IMR-90 (cell line): ENCODE measurements at regions not wholly inside any gene's neighbourhood (a gene's known extent, or its start where the extent isn't known, plus 50 kb on each side); places are given as distances from the start of the nearest gene placed in this dataset.

Source experiments
- ATAC-seq: fragments of 200-7000 bp; cut with Tn5 transposase; 2 replicates; pipeline ENCODE4 v1.9.1; 2020; ENCODE audit warnings: low read depth, mild to moderate bottlenecking, moderate library complexity
- BruUV-seq: library from RNA; stranded (reverse); fragments of 400-500 nt; replicated peaks from 2 replicates; lab custom pipeline; 2021; lab: Mats Ljungman, UMichigan
- CTCF ChIA-PET: fragments of 300-600 bp; formaldehyde crosslinking; extraction: SDS; loops from one replicate; lab custom pipeline; 2021; ENCODE audit warnings: antibody characterized with exemption; lab: Yijun Ruan, JAX
- POLR2A ChIA-PET: fragments of 300-600 bp; sonication (Branson Sonifier 250); formaldehyde crosslinking; loops from one replicate; lab custom pipeline; 2022; ENCODE audit warnings: antibody characterized with exemption; ENCODE audit not compliant: unreplicated experiment; lab: Charles Lee
- DNase-seq: peaks from one replicate; pipeline ENCODE4 v3.0.0; 2013
- H2AFZ ChIP-seq: replicated peaks from 2 replicates; pipeline ENCODE3; 2013; ENCODE audit warnings: low read length, mild to moderate bottlenecking; ENCODE audit not compliant: poor library complexity
- H2AK5ac ChIP-seq: 2 replicates; pipeline ENCODE4 v1.6.1; 2013; ENCODE audit warnings: low read depth, low read length, inconsistent platforms
- H2AK9ac ChIP-seq: replicated peaks from 2 replicates; pipeline ENCODE3; 2013; ENCODE audit warnings: mild to moderate bottlenecking, low read depth, low read length, moderate library complexity; ENCODE audit not compliant: poor library complexity
- H2BK120ac ChIP-seq: 2 replicates; pipeline ENCODE4 v1.6.1; 2013; ENCODE audit warnings: low read depth, low read length, inconsistent platforms
- H2BK15ac ChIP-seq: 3 replicates; pipeline ENCODE4 v1.6.1; 2013; ENCODE audit warnings: low read depth, low read length, inconsistent platforms
- H2BK20ac ChIP-seq: 2 replicates; pipeline ENCODE4 v1.6.1; 2013; ENCODE audit warnings: low read depth, mild to moderate bottlenecking, inconsistent platforms, low read length, moderate library complexity
- H2BK5ac ChIP-seq: 2 replicates; pipeline ENCODE4 v1.6.1; 2013; ENCODE audit warnings: mild to moderate bottlenecking, low read depth, low read length, inconsistent platforms; ENCODE audit not compliant: poor library complexity, severe bottlenecking
- H3K14ac ChIP-seq: replicated peaks from 2 replicates; pipeline ENCODE4 v1.6.1; 2013; ENCODE audit warnings: low read depth, low read length, inconsistent platforms
- H3K18ac ChIP-seq: 2 replicates; pipeline ENCODE4 v1.6.1; 2013; ENCODE audit warnings: low read depth, low read length, control low read depth
- H3K23ac ChIP-seq: 2 replicates; pipeline ENCODE4 v1.6.1; 2013; ENCODE audit warnings: low read depth, low read length, inconsistent platforms
- H3K27ac ChIP-seq: 2 replicates; pipeline ENCODE4 v1.5.1; 2013; ENCODE audit warnings: mild to moderate bottlenecking, control low read depth, low read length; ENCODE audit not compliant: insufficient read depth
- H3K27me3 ChIP-seq: 2 replicates; pipeline ENCODE4 v1.6.1; 2013; ENCODE audit warnings: low read length; ENCODE audit not compliant: control insufficient read depth, insufficient read depth
- H3K36me3 ChIP-seq: 2 replicates; pipeline ENCODE4 v1.6.1; 2013; ENCODE audit warnings: low read length, mixed read lengths; ENCODE audit not compliant: control insufficient read depth, insufficient read depth
- H3K4ac ChIP-seq: 2 replicates; pipeline ENCODE4 v1.6.1; 2013; ENCODE audit warnings: low read depth, low read length, inconsistent platforms
- H3K4me1 ChIP-seq: 2 replicates; pipeline ENCODE4 v1.6.1; 2013; ENCODE audit warnings: low read length, mixed read lengths; ENCODE audit not compliant: control insufficient read depth, insufficient read depth
- H3K4me2 ChIP-seq: 2 replicates; pipeline ENCODE4 v1.6.1; 2013; ENCODE audit warnings: low read depth, mild to moderate bottlenecking, control low read depth, low read length, moderate library complexity
- H3K4me3 ChIP-seq: 2 replicates; pipeline ENCODE4 v1.5.1; 2013; ENCODE audit warnings: low read depth, mild to moderate bottlenecking, control low read depth, low read length, moderate library complexity; ENCODE audit not compliant: insufficient read depth
- H3K56ac ChIP-seq: 2 replicates; pipeline ENCODE4 v1.6.1; 2013; ENCODE audit warnings: low read length, inconsistent platforms; ENCODE audit not compliant: insufficient read depth; ENCODE audit errors: extremely low read depth
- H3K79me1 ChIP-seq, 2 experiments: 2 replicates each; pipeline ENCODE4 v1.6.1; 2013; ENCODE audit warnings: low read length in 2 of 2, inconsistent platforms in 1 of 2, low read depth in 1 of 2
- H3K9ac ChIP-seq: 2 replicates; pipeline ENCODE4 v1.6.1; 2013; ENCODE audit warnings: low read depth, low read length, control low read depth
- H3K9me1 ChIP-seq: 2 replicates; pipeline ENCODE4 v1.6.1; 2013; ENCODE audit warnings: low read length, inconsistent platforms; ENCODE audit not compliant: insufficient read depth
- H3K9me3 ChIP-seq: 2 replicates; pipeline ENCODE4 v1.6.1; 2013; ENCODE audit warnings: low read length; ENCODE audit not compliant: control insufficient read depth, insufficient read depth
- H4K20me1 ChIP-seq: 2 replicates; pipeline ENCODE4 v1.6.1; 2013; ENCODE audit warnings: low read length, inconsistent platforms; ENCODE audit not compliant: insufficient read depth
- H4K5ac ChIP-seq: 2 replicates; pipeline ENCODE4 v1.6.1; 2013; ENCODE audit warnings: mild to moderate bottlenecking, low read depth, low read length, control low read depth
- H4K8ac ChIP-seq, 2 experiments: 2 replicates each; pipeline ENCODE4 v1.6.1; 2013; ENCODE audit warnings: low read depth in 2 of 2, low read length in 2 of 2, control low read depth in 1 of 2, inconsistent platforms in 1 of 2
- H4K91ac ChIP-seq: 2 replicates; pipeline ENCODE4 v1.6.1; 2013; ENCODE audit warnings: low read depth, low read length, inconsistent platforms; ENCODE audit not compliant: insufficient read depth
- BHLHE40 ChIP-seq: fragments of 150-350 bp; IDR thresholded peaks from 2 replicates; pipeline ENCODE4 v1.6.1; 2016; ENCODE audit warnings: mild to moderate bottlenecking, low read depth, low read length
- CEBPB ChIP-seq: IDR thresholded peaks from 2 replicates; pipeline ENCODE4 v1.6.1; 2012; ENCODE audit warnings: low read depth, low read length, improper control_type of control experiment
- CHD1 ChIP-seq: IDR thresholded peaks from 2 replicates; pipeline ENCODE4 v1.6.1; 2012; ENCODE audit warnings: low read depth, low read length, improper control_type of control experiment
- CTCF ChIP-seq: conservative IDR thresholded peaks from 2 replicates; pipeline ENCODE4 v1.5.1; 2012; ENCODE audit warnings: mild to moderate bottlenecking, low read depth, low read length, improper control_type of control experiment
- ELK1 ChIP-seq: fragments of 150-350 bp; IDR thresholded peaks from 2 replicates; pipeline ENCODE4 v1.6.1; 2016; ENCODE audit warnings: low read depth, mild to moderate bottlenecking, low read length, moderate library complexity, borderline replicate concordance
- FOS ChIP-seq: fragments of 150-350 bp; IDR thresholded peaks from 2 replicates; pipeline ENCODE4 v1.6.1; 2016; ENCODE audit warnings: low read depth, low read length
- MAFK ChIP-seq: IDR thresholded peaks from 2 replicates; pipeline ENCODE4 v1.6.1; 2012; ENCODE audit warnings: low read depth, low read length, improper control_type of control experiment
- MAZ ChIP-seq: IDR thresholded peaks from 2 replicates; pipeline ENCODE4 v1.6.1; 2012; ENCODE audit warnings: low read depth, mild to moderate bottlenecking, low read length, improper control_type of control experiment, moderate library complexity, borderline replicate concordance
- MXI1 ChIP-seq: IDR thresholded peaks from 2 replicates; pipeline ENCODE4 v1.6.1; 2012; ENCODE audit warnings: low read depth, mild to moderate bottlenecking, low read length, moderate library complexity, borderline replicate concordance
- NFE2L2 ChIP-seq: fragments of 150-350 bp; IDR thresholded peaks from 2 replicates; pipeline ENCODE4 v1.6.1; 2016; ENCODE audit warnings: low read depth, mild to moderate bottlenecking, low read length
- POLR2A ChIP-seq: IDR thresholded peaks from 2 replicates; pipeline ENCODE4 v1.6.1; 2012; ENCODE audit warnings: mild to moderate bottlenecking, low read depth, low read length
- RAD21 ChIP-seq: IDR thresholded peaks from 2 replicates; pipeline ENCODE4 v1.6.1; 2012; ENCODE audit warnings: low read length, improper control_type of control experiment
- RCOR1 ChIP-seq: IDR thresholded peaks from 2 replicates; pipeline ENCODE4 v1.6.1; 2012; ENCODE audit warnings: mild to moderate bottlenecking, low read length, improper control_type of control experiment; ENCODE audit not compliant: insufficient replicate concordance
- RFX5 ChIP-seq: IDR thresholded peaks from 2 replicates; pipeline ENCODE4 v1.8.0; 2012; ENCODE audit warnings: low read depth, mild to moderate bottlenecking, low read length, moderate library complexity
- SMC3 ChIP-seq: fragments of 150-350 bp; IDR thresholded peaks from 2 replicates; pipeline ENCODE4 v1.6.1; 2016; ENCODE audit warnings: low read depth, mild to moderate bottlenecking, antibody characterized with exemption, low read length, moderate library complexity
- USF2 ChIP-seq: fragments of 150-350 bp; IDR thresholded peaks from 2 replicates; pipeline ENCODE4 v1.6.1; 2017; ENCODE audit warnings: mild to moderate bottlenecking, antibody characterized with exemption, low read length, low read depth
- WGBS, 2 experiments: methylation state at CpG; one replicate each; pipeline versions ENCODE4 v1.1.5 to v1.1.7; 2013; ENCODE audit warnings: missing lambda C conversion rate in 2 of 2; ENCODE audit not compliant: insufficient read length in 1 of 2; ENCODE audit errors: extremely low coverage in 2 of 2; 5-methylcytosine and 5-hydroxymethylcytosine counted together
- dilution Hi-C: fragments of 300-500 bp; cut with HindIII; formaldehyde crosslinking; loops from one replicate; pipeline ENCODE4 v1.14.3; 2018; ENCODE audit warnings: low sequenced_read_pairs; ENCODE audit not compliant: unreplicated experiment
- in situ Hi-C: fragments of 300-500 bp; cut with MboI; formaldehyde crosslinking; loops from 3 replicates; pipeline ENCODE4 v1.14.3; 2019; ENCODE audit warnings: low sequenced_read_pairs, inconsistent platforms, mixed read lengths
- intact Hi-C: fragments of 100-400 bp; cut with micrococcal nuclease; formaldehyde crosslinking; loops from 2 replicates; pipeline ENCODE4 v1.10.0; 2022

GRCh38 chr2:5889519-5889918 is 197.3 kb downstream of the SOX11 start:
- Histone ChIP-seq H3K4ac (no peak overlapping the region), H3K79me1 (no peaks in the 10 kb centered on the region), H3K56ac (no peak overlapping the region), H3K36me3 (no peaks in the 10 kb centered on the region), H3K14ac (no peak overlapping the region), H4K8ac (no peak overlapping the region), H3K9ac (no peak overlapping the region), H2BK15ac (no peak overlapping the region), H3K18ac (no peak overlapping the region; the same call in 1 of the 2 replicates), H3K9me3 (no peaks in the 10 kb centered on the region), H3K4me1 (peaks cover 8% of the 10 kb centered on the region; the same call in 1 of the 2 replicates), H3K27me3 (no peaks in the 10 kb centered on the region), H2AK5ac (no peak overlapping the region), H2AFZ (peak overlapping the region; percentile 56), H2BK20ac (no peak overlapping the region), H3K4me3 (no peak overlapping the region), H4K91ac (no peak overlapping the region), H2BK120ac (no peak overlapping the region), H3K23ac (no peak overlapping the region), H4K20me1 (no peaks in the 10 kb centered on the region), H2AK9ac (no peak overlapping the region), H2BK5ac (no peak overlapping the region), H4K5ac (no peak overlapping the region), H3K27ac (no peak overlapping the region; the same call in 1 of the 2 replicates), H3K9me1 (no peaks in the 10 kb centered on the region), H3K4me2 (no peak overlapping the region; the same call in 1 of the 2 replicates)
- CTCF ChIA-PET = no interaction called here
- intact Hi-C loops (no loop called here), dilution Hi-C loops (no loop called here), in situ Hi-C loops (no loop called here)
- TF ChIP-seq CTCF (no peak), FOS (no peak), RAD21 (no peak), CEBPB (no peak), RCOR1 (no peak), USF2 (no peak), MXI1 (no peak), BHLHE40 (no peak), MAZ (no peak), NFE2L2 (no peak), POLR2A (no peak), CHD1 (no peak), MAFK (no peak), ELK1 (no peak), SMC3 (no peak), RFX5 (no peak)
- BruUV-seq = no TSS peak
- no peak for ATAC-seq
- WGBS, 2 experiments = 63% methylated on average over 4 of the region's 5 CpGs; no CpG with 5 or more reads in 1 of the 2 experiments
- DNase-seq = no peak
- POLR2A ChIA-PET = no interaction called here
